Kidney (tissue), 13 donors: ENCODE measurements at regions not wholly inside any gene's neighbourhood (a gene's known extent, or its start where the extent isn't known, plus 50 kb on each side); places are given as distances from the start of the nearest gene placed in this dataset.

ENCODE experiments used
- DNase-seq, 5 donors: peaks; one replicate each; pipeline ENCODE4 v3.0.0-alpha.2; 2013 to 2020
- FAIRE-seq: peaks from 2 replicates; lab custom pipeline; 2012; peaks lifted over from hg19 to GRCh38; lab: Jason Lieb, UNC
- H3K27ac ChIP-seq, 2 donors: one replicate each; pipeline ENCODE4 v1.7.0; 2013; ENCODE audit warnings: low read depth in 2 of 2, low read length in 2 of 2, inconsistent platforms in 1 of 2
- H3K27me3 ChIP-seq: one replicate; pipeline ENCODE4 v1.7.1; 2013; ENCODE audit warnings: low read length, inconsistent platforms; ENCODE audit not compliant: control insufficient read depth, insufficient read depth
- H3K36me3 ChIP-seq, 3 donors: one replicate each; pipeline versions ENCODE4 v1.7.0 to v1.7.1; 2013; ENCODE audit warnings: low read length in 3 of 3, control low read depth in 1 of 3, inconsistent platforms in 1 of 3; ENCODE audit not compliant: insufficient read depth in 3 of 3, control insufficient read depth in 2 of 3
- H3K4me1 ChIP-seq, 3 donors: one replicate each; pipeline versions ENCODE4 v1.7.0 to v1.7.1; 2013; ENCODE audit warnings: low read length in 3 of 3, inconsistent platforms in 1 of 3, low read depth in 1 of 3; ENCODE audit not compliant: control insufficient read depth in 2 of 3, insufficient read depth in 2 of 3
- H3K4me3 ChIP-seq, 3 donors: one replicate each; pipeline versions ENCODE4 v1.7.0 to v1.8.1; 2013; ENCODE audit warnings: low read length in 3 of 3, control low read depth in 1 of 3, inconsistent platforms in 1 of 3
- H3K9ac ChIP-seq, 3 donors: one replicate each; pipeline versions ENCODE4 v1.7.0 to v1.7.1; 2013; ENCODE audit warnings: low read length in 3 of 3, control low read depth in 1 of 3, inconsistent platforms in 1 of 3
- H3K9me3 ChIP-seq, 3 donors: one replicate each; pipeline versions ENCODE4 v1.7.0 to v1.7.1; 2013; ENCODE audit warnings: low read length in 3 of 3, control low read depth in 1 of 3, inconsistent platforms in 1 of 3; ENCODE audit not compliant: control insufficient read depth in 2 of 3, insufficient read depth in 1 of 3
- CTCF ChIP-seq: IDR thresholded peaks from 3 replicates; pipeline ENCODE4 v1.5.1; 2012; ENCODE audit warnings: mild to moderate bottlenecking, moderate library complexity, borderline replicate concordance; ENCODE audit not compliant: insufficient read depth; ENCODE audit errors: extremely low read depth
- intact Hi-C: fragments of 100-400 bp; cut with DNase I; formaldehyde crosslinking; loops from one replicate; pipeline ENCODE4 v1.11.1; 2022
- donor health status: control.
- donor health status: control.
- donor health status: control.
- donor health status: control.
- donor health status: control.
- donor health status: DM: yes; HTN: yes; CAD: no.
- donor health status: Normal renal cell carcinoma (clear cell type).

GRCh38 chr12:86521870-86522269, 265.7 kb upstream of the MGAT4C start:
- peaks cover 0 to 13% (median 0%) of the 10 kb centered on the region in 3 donors for H3K9me3 ChIP-seq
- TF ChIP-seq CTCF = no peak
- H3K9ac ChIP-seq = no peak overlapping the region
- H3K4me1 ChIP-seq = no peaks in the 10 kb centered on the region
- H3K27me3 ChIP-seq = no peaks in the 10 kb centered on the region
- no peaks in the 10 kb centered on the region for H3K36me3 ChIP-seq
- DNase-seq (no peak), FAIRE-seq (no peak)
- intact Hi-C loops = no loop called here
- H3K4me3 ChIP-seq = no peak overlapping the region
- H3K27ac ChIP-seq = no peak overlapping the region

- Histone ChIP-seq H3K27me3 (no peaks in the 10 kb centered on the region), H3K9me3 (no peaks in the 10 kb centered on the region), H3K4me1 (no peaks in the 10 kb centered on the region), H3K9ac (no peak overlapping the region), H3K36me3 (no peaks in the 10 kb centered on the region), H3K27ac (no peak overlapping the region), H3K4me3 (no peak overlapping the region)
- TF ChIP-seq CTCF = no peak
- intact Hi-C loops = no loop called here
- no peak for FAIRE-seq
- peak in 2 of 5 donors; percentile 1 to 5 for DNase-seq
These were observed 257.0 kb upstream of the MGAT4C start for GRCh38 chr12:86513226-86513625.

GRCh38 chr12:86496595-86496994, 240.4 kb upstream of the MGAT4C start:
- Histone ChIP-seq H3K4me1 (no peaks in the 10 kb centered on the region), H3K4me3 (no peak overlapping the region), H3K9ac (no peak overlapping the region), H3K27me3 (no peaks in the 10 kb centered on the region), H3K36me3 (no peaks in the 10 kb centered on the region), H3K9me3 (no peaks in the 10 kb centered on the region), H3K27ac (no peak overlapping the region)
- TF ChIP-seq CTCF = no peak
- intact Hi-C loops = no loop called here
- FAIRE-seq (no peak), DNase-seq (no peak)

DNA sequence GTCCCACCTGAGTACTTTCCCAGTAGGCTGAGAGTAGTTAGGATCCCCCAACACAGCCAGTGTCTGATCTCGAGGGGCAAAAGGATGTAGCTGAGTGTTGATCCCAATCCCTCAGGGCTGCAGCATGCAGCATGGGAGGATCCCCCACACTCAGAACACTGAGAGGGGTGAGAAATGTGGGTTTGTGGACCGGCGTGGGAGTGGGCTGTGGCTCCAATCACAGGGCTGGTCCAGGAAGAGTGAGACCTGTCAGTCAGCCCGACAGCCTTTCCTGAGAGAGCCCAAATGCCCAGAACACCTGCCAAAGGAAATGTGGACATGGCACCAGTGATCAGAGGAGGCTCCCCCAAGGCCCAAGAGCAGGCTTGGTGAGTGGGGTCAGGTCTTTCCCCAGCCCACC, 228.3 kb upstream of the MGAT4C start:
- no peaks in the 10 kb centered on the region for H3K27me3 ChIP-seq
- peaks cover 0 to 4% (median 0%) of the 10 kb centered on the region in 3 donors for H3K9me3 ChIP-seq
- TF ChIP-seq CTCF = no peak
- H3K36me3 ChIP-seq = no peaks in the 10 kb centered on the region
- intact Hi-C loops = no loop called here
- no peak overlapping the region for H3K4me3 ChIP-seq
- no peak overlapping the region for H3K9ac ChIP-seq
- H3K27ac ChIP-seq = no peak overlapping the region
- DNase-seq (no peak), FAIRE-seq (no peak)
- no peaks in the 10 kb centered on the region for H3K4me1 ChIP-seq
